H1 (cell line): ENCODE measurements at regions not wholly inside any gene's neighbourhood (a gene's known extent, or its start where the extent isn't known, plus 50 kb on each side); places are given as distances from the start of the nearest gene placed in this dataset.

Experiments used
- CTCF ChIA-PET: fragments of 300-600 bp; sonication (Branson Sonifier 250); formaldehyde crosslinking; loops from one replicate; lab custom pipeline; 2021; ENCODE audit not compliant: partially characterized antibody; lab: Charles Lee
- POLR2A ChIA-PET: fragments of 300-600 bp; sonication (Branson Sonifier 250); formaldehyde crosslinking; loops from one replicate; lab custom pipeline; 2021; ENCODE audit warnings: inconsistent platforms; ENCODE audit not compliant: partially characterized antibody; lab: Charles Lee
- DNase-seq, 2 experiments: peaks; one replicate each; pipeline versions ENCODE4 v3.0.0 to v3.0.0-alpha.2; 2010 to 2022; ENCODE audit warnings: low spot score in 2 of 2, low read depth in 1 of 2, mixed read lengths in 1 of 2
- FAIRE-seq: peaks from 2 replicates; lab custom pipeline; 2011; peaks lifted over from hg19 to GRCh38; lab: Jason Lieb, UNC
- H2AFZ ChIP-seq: 2 replicates; pipeline ENCODE4 v1.8.1; 2012; ENCODE audit warnings: low read length, inconsistent platforms
- H2AK5ac ChIP-seq: 2 replicates; pipeline ENCODE4 v1.6.1; 2013; ENCODE audit warnings: low read depth, low read length
- H2BK120ac ChIP-seq: replicated peaks from 2 replicates; pipeline ENCODE3; 2013; ENCODE audit warnings: low read depth, low read length, inconsistent platforms
- H2BK12ac ChIP-seq: 2 replicates; pipeline ENCODE4 v1.6.1; 2013; ENCODE audit warnings: low read depth, low read length
- H2BK15ac ChIP-seq: 2 replicates; pipeline ENCODE4 v1.6.1; 2013; ENCODE audit warnings: low read length
- H2BK20ac ChIP-seq: 2 replicates; pipeline ENCODE4 v1.6.1; 2013; ENCODE audit warnings: low read length
- H2BK5ac ChIP-seq: 2 replicates; pipeline ENCODE4 v1.6.1; 2013; ENCODE audit warnings: low read depth, low read length
- H3K14ac ChIP-seq: 2 replicates; pipeline ENCODE4 v1.6.1; 2013; ENCODE audit warnings: inconsistent platforms; ENCODE audit not compliant: insufficient read length
- H3K18ac ChIP-seq: 2 replicates; pipeline ENCODE4 v1.6.1; 2013; ENCODE audit warnings: low read length; ENCODE audit errors: extremely low read depth
- H3K23ac ChIP-seq: 2 replicates; pipeline ENCODE4 v1.6.1; 2013; ENCODE audit warnings: inconsistent platforms; ENCODE audit not compliant: insufficient read length
- H3K23me2 ChIP-seq: 2 replicates; pipeline ENCODE4 v1.6.1; 2013; ENCODE audit warnings: low read depth, low read length
- H3K27ac ChIP-seq: 2 replicates; pipeline ENCODE4 v1.6.1; 2011; ENCODE audit warnings: low read depth, low read length, inconsistent platforms
- H3K27me3 ChIP-seq, 4 experiments: replicated peaks in 1 of 4; 1 replicate in 1 of 4; 2 replicates in 3 of 4; pipeline versions ENCODE4 v1.6.1 to v1.8.1; 2011 to 2013; ENCODE audit warnings: low read length in 3 of 4, mild to moderate bottlenecking in 3 of 4, inconsistent platforms in 2 of 4, mixed read lengths in 2 of 4, moderate library complexity in 1 of 4; ENCODE audit not compliant: control insufficient read depth in 3 of 4, insufficient read depth in 3 of 4; ENCODE audit errors: extremely low read depth in 1 of 4
- H3K36me3 ChIP-seq, 4 experiments: 2 replicates each; pipeline versions ENCODE4 v1.6.1 to v1.8.1; 2011 to 2013; ENCODE audit warnings: mild to moderate bottlenecking in 4 of 4, low read length in 3 of 4, moderate library complexity in 2 of 4, control low read depth in 1 of 4, inconsistent platforms in 1 of 4; ENCODE audit not compliant: insufficient read depth in 4 of 4, control insufficient read depth in 2 of 4
- H3K4ac ChIP-seq: replicated peaks from 2 replicates; pipeline ENCODE3; 2013; ENCODE audit warnings: low read length, low read depth, mixed read lengths, inconsistent platforms; ENCODE audit not compliant: insufficient read length
- H3K4me1 ChIP-seq, 4 experiments: replicated peaks in 1 of 4; 1 replicate in 1 of 4; 2 replicates in 3 of 4; pipeline versions ENCODE4 v1.6.1 to v1.8.1; 2011 to 2013; ENCODE audit warnings: low read length in 3 of 4, inconsistent platforms in 2 of 4, mixed read lengths in 1 of 4; ENCODE audit not compliant: insufficient read depth in 4 of 4, control insufficient read depth in 3 of 4
- H3K4me2 ChIP-seq, 2 experiments: 2 replicates each; pipeline versions ENCODE4 v1.6.1 to v1.8.1; 2011 to 2013; ENCODE audit warnings: low read depth in 2 of 2, low read length in 2 of 2, control low read depth in 1 of 2, inconsistent platforms in 1 of 2, mild to moderate bottlenecking in 1 of 2; ENCODE audit not compliant: insufficient read depth in 1 of 2
- H3K4me3 ChIP-seq, 4 experiments: fragments of 200-600, 300-600 bp in 1 of 4; sonication (generic), shearing (Covaris generic), sonication (Bioruptor Twin) in 1 of 4; 2 replicates each; pipeline versions ENCODE4 v1.5.1 to v1.8.1; 2011 to 2016; ENCODE audit warnings: low read length in 4 of 4, low read depth in 3 of 4, control low read depth in 2 of 4, inconsistent platforms in 2 of 4, mild to moderate bottlenecking in 2 of 4, mixed read lengths in 1 of 4, moderate library complexity in 1 of 4; ENCODE audit not compliant: insufficient read depth in 2 of 4; ENCODE audit errors: extremely low read depth in 1 of 4
- H3K56ac ChIP-seq: replicated peaks from 2 replicates; pipeline ENCODE3; 2013; ENCODE audit warnings: low read depth, mild to moderate bottlenecking, mixed read lengths, low read length, inconsistent platforms; ENCODE audit not compliant: insufficient read length
- H3K79me1 ChIP-seq: 2 replicates; pipeline ENCODE4 v1.6.1; 2013; ENCODE audit warnings: low read depth, low read length, control low read depth
- H3K79me2 ChIP-seq, 2 experiments: 2 replicates each; pipeline versions ENCODE4 v1.6.1 to v1.8.1; 2012 to 2013; ENCODE audit warnings: low read length in 2 of 2, mild to moderate bottlenecking in 2 of 2, inconsistent platforms in 1 of 2; ENCODE audit not compliant: insufficient read depth in 2 of 2, control insufficient read depth in 1 of 2
- H3K9ac ChIP-seq, 4 experiments: replicated peaks in 1 of 4; 1 replicate in 1 of 4; 2 replicates in 3 of 4; pipeline versions ENCODE4 v1.6.1 to v1.8.1; 2011 to 2013; ENCODE audit warnings: low read depth in 3 of 4, low read length in 3 of 4, control low read depth in 2 of 4, mild to moderate bottlenecking in 2 of 4, moderate library complexity in 2 of 4, inconsistent platforms in 1 of 4; ENCODE audit errors: extremely low read depth in 1 of 4
- H3K9me3 ChIP-seq, 2 experiments: 2 replicates each; pipeline versions ENCODE4 v1.6.1 to v1.8.1; 2012 to 2013; ENCODE audit warnings: mild to moderate bottlenecking in 2 of 2, moderate library complexity in 2 of 2, control low read depth in 1 of 2, inconsistent platforms in 1 of 2, low read depth in 1 of 2, low read length in 1 of 2, mixed read lengths in 1 of 2; ENCODE audit not compliant: insufficient read depth in 2 of 2
- H4K20me1 ChIP-seq, 2 experiments: replicated peaks in 1 of 2; 2 replicates each; pipeline versions ENCODE3 to v1.8.1; 2011 to 2013; ENCODE audit warnings: inconsistent platforms in 2 of 2, low read length in 2 of 2, mild to moderate bottlenecking in 1 of 2; ENCODE audit not compliant: insufficient read depth in 2 of 2, control insufficient read depth in 1 of 2
- H4K5ac ChIP-seq: 2 replicates; pipeline ENCODE4 v1.6.1; 2013; ENCODE audit warnings: low read length, low read depth, mixed read lengths, inconsistent platforms; ENCODE audit not compliant: insufficient read length
- H4K8ac ChIP-seq: 2 replicates; pipeline ENCODE4 v1.8.0; 2013; ENCODE audit warnings: mild to moderate bottlenecking, moderate library complexity, low read length, inconsistent platforms; ENCODE audit not compliant: insufficient read depth; ENCODE audit errors: extremely low read depth
- H4K91ac ChIP-seq: replicated peaks from 2 replicates; pipeline ENCODE3; 2013; ENCODE audit warnings: low read length, mixed read lengths, inconsistent platforms; ENCODE audit not compliant: insufficient read length
- BACH1 ChIP-seq: IDR thresholded peaks from 2 replicates; pipeline ENCODE4 v1.6.1; 2012; ENCODE audit warnings: low read length, improper control_type of control experiment
- CTBP2 ChIP-seq: IDR thresholded peaks from 2 replicates; pipeline ENCODE4 v1.7.0; 2011; ENCODE audit warnings: borderline replicate concordance, mild to moderate bottlenecking, moderate library complexity, mixed read lengths, low read length; ENCODE audit not compliant: insufficient read depth, insufficient read length
- EP300 ChIP-seq, 2 experiments: IDR thresholded peaks; 1 replicate in 1 of 2; 2 replicates in 1 of 2; pipeline ENCODE4 v1.6.1; 2011 to 2012; ENCODE audit warnings: low read depth in 2 of 2, low read length in 2 of 2, mild to moderate bottlenecking in 2 of 2, borderline replicate concordance in 1 of 2, inconsistent platforms in 1 of 2, moderate library complexity in 1 of 2
- GTF2F1 ChIP-seq: IDR thresholded peaks from 2 replicates; pipeline ENCODE4 v1.6.1; 2012; ENCODE audit warnings: low read depth, low read length, improper control_type of control experiment, borderline replicate concordance
- JUN ChIP-seq: IDR thresholded peaks from 2 replicates; pipeline ENCODE4 v1.6.1; 2011; ENCODE audit warnings: low read depth, mild to moderate bottlenecking, improper control_type of control experiment, low read length
- NRF1 ChIP-seq: IDR thresholded peaks from 2 replicates; pipeline ENCODE4 v1.6.1; 2011; ENCODE audit warnings: mild to moderate bottlenecking, low read depth, low read length, improper control_type of control experiment
- PHF8 ChIP-seq: fragments of 200-600 bp; sonication (generic); conservative IDR thresholded peaks from 2 replicates; pipeline ENCODE4 v1.7.1; 2012; ENCODE audit warnings: low read depth, mild to moderate bottlenecking, inconsistent platforms, low read length, moderate library complexity
- POLR2A ChIP-seq, 2 experiments: IDR thresholded peaks; 1 replicate in 1 of 2; 2 replicates in 1 of 2; pipeline ENCODE4 v1.6.1; 2011; ENCODE audit warnings: low read depth in 2 of 2, low read length in 2 of 2, mild to moderate bottlenecking in 2 of 2; ENCODE audit errors: control extremely low read depth in 1 of 2
- SAP30 ChIP-seq: fragments of 300-600 bp; sonication (generic); IDR thresholded peaks from 2 replicates; pipeline ENCODE4 v1.7.1; 2012; ENCODE audit warnings: low read length, moderate library complexity, mild to moderate bottlenecking, inconsistent platforms; ENCODE audit not compliant: insufficient read depth, insufficient replicate concordance
- SIN3A ChIP-seq, 2 experiments: IDR thresholded peaks in 1 of 2; conservative IDR thresholded peaks in 1 of 2; 2 replicates each; pipeline ENCODE4 v1.6.1; 2011 to 2012; ENCODE audit warnings: low read length in 2 of 2, improper control_type of control experiment in 1 of 2, low read depth in 1 of 2, mild to moderate bottlenecking in 1 of 2
- SP1 ChIP-seq: IDR thresholded peaks from 2 replicates; pipeline ENCODE4 v1.6.1; 2011; ENCODE audit warnings: low read depth, low read length
- SP2 ChIP-seq: IDR thresholded peaks from 2 replicates; pipeline ENCODE4 v1.6.1; 2012; ENCODE audit warnings: mild to moderate bottlenecking, low read length, inconsistent platforms
- TAF1 ChIP-seq: IDR thresholded peaks from 2 replicates; pipeline ENCODE4 v1.6.1; 2011; ENCODE audit warnings: mild to moderate bottlenecking, low read depth, low read length
- TCF12 ChIP-seq: IDR thresholded peaks from 2 replicates; pipeline ENCODE4 v1.6.1; 2011; ENCODE audit warnings: low read depth, mild to moderate bottlenecking, low read length
- YY1 ChIP-seq: IDR thresholded peaks from 2 replicates; pipeline ENCODE4 v1.6.1; 2011; ENCODE audit warnings: low read depth, mild to moderate bottlenecking, low read length
- WGBS, 2 experiments: shearing (Covaris generic) in 1 of 2; methylation state at CpG; one replicate each; pipeline versions ENCODE4 v1.1.6 to v1.1.7; 2013 to 2015; ENCODE audit warnings: low lambda C conversion rate in 2 of 2, mixed read lengths in 2 of 2, inconsistent platforms in 1 of 2, low coverage in 1 of 2, missing lambda C conversion rate in 1 of 2; ENCODE audit not compliant: insufficient replicate concordance in 2 of 2, insufficient coverage in 1 of 2, insufficient read length in 1 of 2; ENCODE audit errors: extremely low coverage in 1 of 2, missing lambda C conversion rate in 1 of 2; 5-methylcytosine and 5-hydroxymethylcytosine counted together

- Histone ChIP-seq H3K4me1 (no peaks in the 10 kb centered on the region; a peak in 1 of 7 replicates), H3K27me3 (no peaks in the 10 kb centered on the region), H3K79me2 (no peaks in the 10 kb centered on the region), H3K9ac (no peak overlapping the region), H3K14ac (no peak overlapping the region), H4K8ac (no peak overlapping the region), H3K4me2 (no peak overlapping the region), H3K27ac (no peak overlapping the region), H3K18ac (no peak overlapping the region), H3K23ac (no peak overlapping the region), H3K4me3 (no peak overlapping the region), H4K91ac (no peak overlapping the region), H3K56ac (no peak overlapping the region), H2BK15ac (no peak overlapping the region), H2AK5ac (no peak overlapping the region), H2AFZ (no peak overlapping the region), H3K4ac (no peak overlapping the region), H2BK5ac (no peak overlapping the region), H3K23me2 (no peaks in the 10 kb centered on the region), H4K5ac (no peak overlapping the region), H2BK20ac (no peak overlapping the region), H2BK12ac (no peak overlapping the region), H3K9me3 (no peaks in the 10 kb centered on the region), H3K79me1 (no peaks in the 10 kb centered on the region), H3K36me3 (no peaks in the 10 kb centered on the region), H2BK120ac (no peak overlapping the region), H4K20me1 (no peaks in the 10 kb centered on the region)
- ChIA-PET POLR2A (no interaction called here), CTCF (interaction anchor here (0.6 kb wide), 1 partner anchor 12 kb away, joined by 3 read pairs; no protein-coding TSS in a partner anchor)
- WGBS, 2 experiments = 90% methylated on average over 4 of the region's 4 CpGs; no CpG with 5 or more reads in 1 of the 2 experiments
- DNase-seq (no peak), FAIRE-seq (no peak)
- TF ChIP-seq SP1 (no peak), PHF8 (no peak), TCF12 (no peak), TAF1 (no peak), JUN (no peak), SAP30 (no peak), CTBP2 (no peak), NRF1 (no peak), EP300 (IDR thresholded peaks at IDR 0.05; ENCODE audit: borderline replicate concordance in 1 of 2, low read depth in 2 of 2, low read length in 2 of 2) (no peak), POLR2A (IDR thresholded peaks at IDR 0.05; ENCODE audit: control extremely low read depth in 1 of 2, low read depth in 2 of 2, low read length in 2 of 2) (no peak), BACH1 (no peak), GTF2F1 (no peak), YY1 (no peak), SIN3A (conservative IDR thresholded peaks at IDR 0.05 in 1 of 2, IDR thresholded peaks at IDR 0.05 in 1 of 2; ENCODE audit: low read depth in 1 of 2, low read length in 2 of 2) (no peak), SP2 (no peak)
Observed at GRCh38 chr2:238695538-238695937, 152.3 kb upstream of the TWIST2 start.
